ENCODE measurements at regions not wholly inside any gene's neighbourhood (a gene's known extent, or its start where the extent isn't known, plus 50 kb on each side); places are given as distances from the start of the nearest gene placed in this dataset.
A peak's percentile ranks its signal among the peaks of the same experiment; 100 is the strongest.

GRCh38 chr9:7367726-7368125, 431.9 kb downstream of the DMAC1 start:
- no CpG with 5 or more reads among the region's 1 CpG for WGBS (ENCODE audit: extremely low coverage, insufficient coverage, insufficient read length)
- no peak overlapping the region for H2AFZ ChIP-seq (ENCODE audit: insufficient read depth, low read length, poor library complexity)

DNA sequence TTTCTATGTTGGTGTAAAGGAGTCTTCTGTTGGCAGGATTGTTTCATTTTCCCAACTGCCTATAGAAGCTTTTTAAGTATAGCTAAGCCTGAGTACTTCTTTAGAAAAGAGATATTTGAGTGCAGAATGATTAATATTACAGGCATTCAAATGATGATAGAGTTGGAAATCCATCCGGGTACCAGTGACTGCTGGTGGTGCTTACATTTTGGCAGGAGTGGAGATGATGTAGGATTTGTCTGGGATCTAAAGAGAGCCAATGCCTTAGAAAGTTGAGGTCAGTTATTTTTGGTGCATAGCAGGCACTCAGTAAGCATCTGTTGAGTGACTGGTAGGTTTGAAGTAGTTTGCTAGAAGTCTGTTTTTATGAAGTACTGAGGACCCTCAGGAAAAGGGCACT, 433.5 kb downstream of the DMAC1 start:
- DNase-seq = peak in 1 of 2 donors; percentile 59
- H4K12ac ChIP-seq (ENCODE audit: low read depth, low read length) = no peak overlapping the region
- peaks cover 4% of the 10 kb centered on the region for H3K79me1 ChIP-seq (ENCODE audit: low read length)
- no peaks in the 10 kb centered on the region for H3K36me3 ChIP-seq (ENCODE audit: control insufficient read depth in 1 of 2, insufficient read depth in 2 of 2, low read length in 2 of 2)
- peaks cover 4 to 9% of the 10 kb centered on the region in 2 experiments for H3K4me1 ChIP-seq (ENCODE audit: control insufficient read depth in 1 of 2, insufficient read depth in 2 of 2, low read length in 2 of 2)
- no peak overlapping the region for H3K9ac ChIP-seq (ENCODE audit: low read length)
- no CpG with 5 or more reads among the region's 1 CpG for WGBS (ENCODE audit: extremely low coverage, insufficient coverage, insufficient read length)
- H2BK5ac ChIP-seq (ENCODE audit: low read depth, low read length, poor library complexity) = no peak overlapping the region
- H4K91ac ChIP-seq (ENCODE audit: low read depth, low read length) = no peak overlapping the region
- H3K4ac ChIP-seq (ENCODE audit: low read depth, low read length) = no peak overlapping the region
- H2AFZ ChIP-seq (ENCODE audit: insufficient read depth, low read length, poor library complexity) = no peak overlapping the region
- H2BK120ac ChIP-seq (ENCODE audit: insufficient read depth, low read length, poor library complexity) = no peak overlapping the region
- H4K8ac ChIP-seq (ENCODE audit: low read depth, low read length) = no peak overlapping the region
- no peak overlapping the region for H3K4me3 ChIP-seq (ENCODE audit: low read depth, low read length)
- no peak overlapping the region for H3K23ac ChIP-seq (ENCODE audit: low read length)
- no peak overlapping the region for H3K27ac ChIP-seq (ENCODE audit: low read depth, low read length)
- no peak overlapping the region for H2AK5ac ChIP-seq (ENCODE audit: low read length)
- no peaks in the 10 kb centered on the region for H3K9me3 ChIP-seq (ENCODE audit: insufficient read depth, low read depth, low read length)
- H3K14ac ChIP-seq (ENCODE audit: low read length) = no peak overlapping the region
- no peak overlapping the region for H2BK12ac ChIP-seq (ENCODE audit: low read length)
- no peaks in the 10 kb centered on the region for H3K27me3 ChIP-seq (ENCODE audit: insufficient read depth, low read length)
- no peaks in the 10 kb centered on the region for H3K79me2 ChIP-seq (ENCODE audit: control insufficient read depth, insufficient read depth, low read length, poor library complexity)
- no peak overlapping the region for H3K4me2 ChIP-seq (ENCODE audit: low read length)
- H3K18ac ChIP-seq (ENCODE audit: low read length) = no peak overlapping the region

More at GRCh38 chr9:7367726-7368125, 431.9 kb downstream of the DMAC1 start:
- Histone ChIP-seq H3K9me3 (ENCODE audit: insufficient read depth, low read depth, low read length) (no peaks in the 10 kb centered on the region), H2BK120ac (ENCODE audit: insufficient read depth, low read length, poor library complexity) (no peak overlapping the region), H3K27ac (ENCODE audit: low read depth, low read length) (no peak overlapping the region), H3K79me2 (ENCODE audit: control insufficient read depth, insufficient read depth, low read length, poor library complexity) (no peaks in the 10 kb centered on the region), H3K4ac (ENCODE audit: low read depth, low read length) (no peak overlapping the region), H3K79me1 (ENCODE audit: low read length) (peaks cover 6% of the 10 kb centered on the region), H3K14ac (ENCODE audit: low read length) (no peak overlapping the region), H2BK12ac (ENCODE audit: low read length) (peak overlapping the region; percentile 30), H4K12ac (ENCODE audit: low read depth, low read length) (no peak overlapping the region), H2AK5ac (ENCODE audit: low read length) (no peak overlapping the region), H4K8ac (ENCODE audit: low read depth, low read length) (no peak overlapping the region), H3K4me3 (ENCODE audit: low read depth, low read length) (no peak overlapping the region), H3K36me3 (ENCODE audit: control insufficient read depth in 1 of 2, insufficient read depth in 2 of 2, low read length in 2 of 2) (no peaks in the 10 kb centered on the region), H3K9ac (ENCODE audit: low read length) (no peak overlapping the region), H3K4me1 (ENCODE audit: control insufficient read depth in 1 of 2, insufficient read depth in 2 of 2, low read length in 2 of 2) (peaks cover 4 to 14% of the 10 kb centered on the region in 2 experiments), H2BK5ac (ENCODE audit: low read depth, low read length, poor library complexity) (peak overlapping the region; percentile 72), H3K23ac (ENCODE audit: low read length) (no peak overlapping the region), H3K4me2 (ENCODE audit: low read length) (no peak overlapping the region), H3K27me3 (ENCODE audit: insufficient read depth, low read length) (no peaks in the 10 kb centered on the region), H4K91ac (ENCODE audit: low read depth, low read length) (peak overlapping the region; percentile 51), H3K18ac (ENCODE audit: low read length) (no peak overlapping the region)
- DNase-seq = no peak

DNA sequence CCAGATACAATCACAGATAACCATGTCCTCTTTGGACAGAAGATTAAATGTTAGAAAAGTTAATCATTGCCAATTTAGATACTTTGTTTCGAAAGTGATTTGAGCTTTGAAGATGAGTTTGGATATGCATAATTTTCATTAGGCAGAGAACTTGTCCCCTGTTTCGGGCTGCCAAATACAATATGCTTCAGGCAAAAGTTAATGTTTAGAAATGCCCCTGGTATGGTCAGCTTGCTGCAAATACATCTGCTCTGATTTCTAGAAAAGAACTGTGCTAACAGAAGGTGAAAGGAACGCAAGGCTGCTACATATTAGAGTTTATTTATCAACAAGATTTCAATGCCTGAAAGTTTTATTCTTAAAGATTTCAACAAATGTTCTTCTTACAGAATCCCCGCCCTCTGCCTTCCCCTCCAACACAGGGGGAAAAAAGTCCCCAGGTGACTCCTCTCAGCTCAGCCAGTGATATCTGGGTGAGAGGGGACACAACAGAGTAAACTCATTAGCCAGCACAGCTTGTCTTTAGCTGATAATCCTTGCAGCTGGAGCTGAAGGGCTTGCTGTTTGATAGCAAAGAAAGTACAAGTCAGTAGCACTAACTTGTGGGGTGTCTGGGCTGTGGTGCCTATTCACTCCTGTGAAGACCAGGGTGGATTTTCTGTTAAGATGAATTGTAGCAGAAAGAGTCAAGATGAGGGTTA, 435.7 kb downstream of the DMAC1 start:
- H3K9ac ChIP-seq (ENCODE audit: low read length) = no peak overlapping the region
- H3K79me2 ChIP-seq (ENCODE audit: control insufficient read depth, insufficient read depth, low read length, poor library complexity) = no peaks in the 10 kb centered on the region
- H2BK5ac ChIP-seq (ENCODE audit: low read depth, low read length, poor library complexity) = no peak overlapping the region
- no peak for DNase-seq
- no peak overlapping the region for H2AK5ac ChIP-seq (ENCODE audit: low read length)
- H3K4ac ChIP-seq (ENCODE audit: low read depth, low read length) = no peak overlapping the region
- no peak overlapping the region for H2AFZ ChIP-seq (ENCODE audit: insufficient read depth, low read length, poor library complexity)
- no peak overlapping the region for H2BK12ac ChIP-seq (ENCODE audit: low read length)
- H3K79me1 ChIP-seq (ENCODE audit: low read length) = peaks cover 3% of the 10 kb centered on the region
- H3K36me3 ChIP-seq (ENCODE audit: control insufficient read depth in 1 of 2, insufficient read depth in 2 of 2, low read length in 2 of 2) = no peaks in the 10 kb centered on the region
- H3K4me3 ChIP-seq (ENCODE audit: low read depth, low read length) = no peak overlapping the region
- no peak overlapping the region for H3K23ac ChIP-seq (ENCODE audit: low read length)
- H3K18ac ChIP-seq (ENCODE audit: low read length) = no peak overlapping the region
- H3K14ac ChIP-seq (ENCODE audit: low read length) = no peak overlapping the region
- no peak overlapping the region for H2BK120ac ChIP-seq (ENCODE audit: insufficient read depth, low read length, poor library complexity)
- H3K9me3 ChIP-seq (ENCODE audit: insufficient read depth, low read depth, low read length) = no peaks in the 10 kb centered on the region
- peaks cover 4% of the 10 kb centered on the region in 2 experiments for H3K4me1 ChIP-seq (ENCODE audit: control insufficient read depth in 1 of 2, insufficient read depth in 2 of 2, low read length in 2 of 2)
- H4K12ac ChIP-seq (ENCODE audit: low read depth, low read length) = no peak overlapping the region
- H4K8ac ChIP-seq (ENCODE audit: low read depth, low read length) = peak overlapping the region; percentile 23
- no CpG with 5 or more reads among the region's 4 CpGs for WGBS (ENCODE audit: extremely low coverage, insufficient coverage, insufficient read length)
- no peak overlapping the region for H3K4me2 ChIP-seq (ENCODE audit: low read length)
- H3K27me3 ChIP-seq (ENCODE audit: insufficient read depth, low read length) = no peaks in the 10 kb centered on the region
- H4K91ac ChIP-seq (ENCODE audit: low read depth, low read length) = no peak overlapping the region
- no peak overlapping the region for H3K27ac ChIP-seq (ENCODE audit: low read depth, low read length)

- Histone ChIP-seq H4K91ac (ENCODE audit: low read depth, low read length) (no peak overlapping the region), H2AFZ (ENCODE audit: insufficient read depth, low read length, poor library complexity) (no peak overlapping the region), H3K4me2 (ENCODE audit: low read length) (no peak overlapping the region), H3K36me3 (ENCODE audit: control insufficient read depth in 1 of 2, insufficient read depth in 2 of 2, low read length in 2 of 2) (no peaks in the 10 kb centered on the region), H3K4ac (ENCODE audit: low read depth, low read length) (no peak overlapping the region), H3K27me3 (ENCODE audit: insufficient read depth, low read length) (no peaks in the 10 kb centered on the region), H3K14ac (ENCODE audit: low read length) (no peak overlapping the region), H3K79me1 (ENCODE audit: low read length) (no peaks in the 10 kb centered on the region), H3K79me2 (ENCODE audit: control insufficient read depth, insufficient read depth, low read length, poor library complexity) (no peaks in the 10 kb centered on the region), H2AK5ac (ENCODE audit: low read length) (no peak overlapping the region), H3K9me3 (ENCODE audit: insufficient read depth, low read depth, low read length) (no peaks in the 10 kb centered on the region), H4K8ac (ENCODE audit: low read depth, low read length) (no peak overlapping the region), H3K4me3 (ENCODE audit: low read depth, low read length) (no peak overlapping the region), H3K27ac (ENCODE audit: low read depth, low read length) (no peak overlapping the region), H4K12ac (ENCODE audit: low read depth, low read length) (no peak overlapping the region), H3K4me1 (ENCODE audit: control insufficient read depth in 1 of 2, insufficient read depth in 2 of 2, low read length in 2 of 2) (peaks cover 0 to 4% of the 10 kb centered on the region in 2 experiments), H2BK120ac (ENCODE audit: insufficient read depth, low read length, poor library complexity) (no peak overlapping the region), H2BK5ac (ENCODE audit: low read depth, low read length, poor library complexity) (no peak overlapping the region), H3K18ac (ENCODE audit: low read length) (no peak overlapping the region), H3K9ac (ENCODE audit: low read length) (no peak overlapping the region), H2BK12ac (ENCODE audit: low read length) (no peak overlapping the region), H3K23ac (ENCODE audit: low read length) (no peak overlapping the region)
- DNase-seq = no peak
- WGBS (ENCODE audit: extremely low coverage, insufficient coverage, insufficient read length) = no CpG with 5 or more reads among the region's 4 CpGs
These were observed 439.1 kb downstream of the DMAC1 start for GRCh38 chr9:7360513-7360912.

Measured in trophoblast cell (in vitro differentiated cells and primary cell).